ENCODE measurements at regions not wholly inside any gene's neighbourhood (a gene's known extent, or its start where the extent isn't known, plus 50 kb on each side); places are given as distances from the start of the nearest gene placed in this dataset.

DNA sequence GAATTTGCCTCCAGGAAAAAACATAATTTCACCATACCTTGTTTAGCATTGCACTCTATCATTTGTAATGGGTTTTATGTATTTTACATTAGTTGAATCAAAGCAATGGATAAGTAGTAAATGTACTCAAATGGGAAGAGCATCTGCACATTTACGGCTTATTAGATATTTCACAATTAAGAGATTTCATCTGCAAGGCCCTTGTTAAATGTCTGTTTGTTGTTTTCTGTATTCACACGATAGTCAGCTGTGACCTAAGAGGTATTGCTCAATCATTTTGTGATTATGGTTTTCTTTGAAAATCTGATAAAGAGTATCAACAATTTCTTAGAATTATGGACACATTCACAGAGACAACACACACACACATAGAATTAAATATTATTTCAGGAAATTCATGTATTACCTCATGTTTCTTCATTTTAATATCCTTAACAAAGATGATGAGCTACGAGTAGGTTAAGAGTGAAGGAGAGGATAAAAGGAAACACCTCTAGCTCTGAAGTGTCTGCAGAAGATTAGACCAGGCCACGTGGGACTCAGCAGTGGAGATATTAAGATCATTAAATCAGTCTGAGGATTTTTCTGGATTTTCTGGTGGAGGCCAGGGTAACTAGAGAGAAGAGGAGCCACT, 121.9 kb upstream of the POU1F1 start:
- no peak overlapping the region for H2BK12ac ChIP-seq (ENCODE audit: insufficient read length, low read depth, low read length)
- no peaks in the 10 kb centered on the region for H3K27me3 ChIP-seq (ENCODE audit: insufficient read depth, low read length)
- no peak overlapping the region for H2BK120ac ChIP-seq (ENCODE audit: low read depth, low read length, poor library complexity, severe bottlenecking)
- Mint-ChIP-seq H3K36me3 (ENCODE audit: insufficient read depth in 1 of 3, low read depth in 3 of 3) (peaks cover 0 to 8% (median 0%) of the 10 kb centered on the region in 3 experiments; a peak in 2 of 7 replicates), H3K9me3 (peaks cover 13 to 17% of the 10 kb centered on the region in 2 experiments), H3K27ac (0 out of 7 replicates have a peak overlapping the region, but pooled peaks of 1 of the 3 experiments have one; percentile 41), H3K27me3 (ENCODE audit: low read depth) (no peaks in the 10 kb centered on the region; the same call in none of the 2 replicates), H3K4me3 (no peak overlapping the region), H3K4me1 (no peaks in the 10 kb centered on the region)
- H3K4me2 ChIP-seq (ENCODE audit: insufficient read depth, insufficient read length, low read length): no peak overlapping the region
- H3K23ac ChIP-seq (ENCODE audit: insufficient read length, low read depth, low read length): no peak overlapping the region
- no peak overlapping the region for H3K18ac ChIP-seq (ENCODE audit: insufficient read length, low read depth, low read length)
- no peak for TF ChIP-seq CTCF (conservative IDR thresholded peaks at IDR 0.05)
- H2AK5ac ChIP-seq (ENCODE audit: insufficient read length, low read length): no peak overlapping the region
- H3K56ac ChIP-seq (ENCODE audit: insufficient read length, low read depth, low read length): no peak overlapping the region
- H3T11ph ChIP-seq (ENCODE audit: low read length): no peak overlapping the region
- no peak overlapping the region for H3K14ac ChIP-seq (ENCODE audit: insufficient read depth, low read length)
- H3K4ac ChIP-seq (ENCODE audit: low read depth, low read length): no peak overlapping the region
- no peak overlapping the region for H2BK20ac ChIP-seq (ENCODE audit: low read depth, low read length, poor library complexity, severe bottlenecking)
- H3K79me2 ChIP-seq (ENCODE audit: insufficient read depth, low read length): no peaks in the 10 kb centered on the region
- H3K27ac ChIP-seq (ENCODE audit: insufficient read length, low read depth, low read length): no peak overlapping the region
- no CpG with 5 or more reads among the region's 4 CpGs for WGBS (ENCODE audit: extremely low coverage, insufficient read length, low lambda C conversion rate)
- H3K79me1 ChIP-seq (ENCODE audit: insufficient read depth, low read depth, low read length, poor library complexity, severe bottlenecking): no peaks in the 10 kb centered on the region
- H3K23me2 ChIP-seq (ENCODE audit: insufficient read length, low read depth, low read length, poor library complexity, severe bottlenecking): no peaks in the 10 kb centered on the region
- H4K91ac ChIP-seq (ENCODE audit: insufficient read length, low read depth, low read length): no peak overlapping the region
- H4K5ac ChIP-seq (ENCODE audit: insufficient read length, low read depth, low read length): no peak overlapping the region
- H2BK15ac ChIP-seq (ENCODE audit: low read depth, low read length): no peak overlapping the region
- H2BK5ac ChIP-seq (ENCODE audit: insufficient read length, low read length): no peak overlapping the region
- no peaks in the 10 kb centered on the region for H4K20me1 ChIP-seq (ENCODE audit: control insufficient read depth, insufficient read depth, insufficient read length)
- no peak overlapping the region for H2AFZ ChIP-seq (ENCODE audit: low read length)
- no peaks in the 10 kb centered on the region for H3K9me3 ChIP-seq (ENCODE audit: control insufficient read depth, low read depth, low read length)
- no peak for DNase-seq
- no peaks in the 10 kb centered on the region for H3K4me1 ChIP-seq (ENCODE audit: insufficient read depth, low read length)
- no peak overlapping the region for H4K8ac ChIP-seq (replicated peaks; ENCODE audit: insufficient read length, low read depth, low read length)
- no peak overlapping the region for H3K9ac ChIP-seq (ENCODE audit: extremely low read depth, insufficient read length, low read length)

Data from H9 (cell line).